Gastrocnemius medialis (tissue), 4 donors: ENCODE measurements at regions not wholly inside any gene's neighbourhood (a gene's known extent, or its start where the extent isn't known, plus 50 kb on each side); places are given as distances from the start of the nearest gene placed in this dataset.

ENCODE experiments used
- CTCF ChIP-seq, 5 experiments: fragments of 450-650 bp in 3 of 5; fragments of 200-600 bp in 2 of 5; sonication (generic) in 2 of 5; IDR thresholded peaks in 4 of 5; conservative IDR thresholded peaks in 1 of 5; 1 replicate in 4 of 5; 2 replicates in 1 of 5; pipeline ENCODE4 v1.5.1; 2016 to 2019; ENCODE audit warnings: antibody characterized with exemption in 5 of 5, mild to moderate bottlenecking in 3 of 5, moderate library complexity in 3 of 5
- POLR2A ChIP-seq, 2 donors: fragments of 450-650 bp; IDR thresholded peaks; one replicate each; pipeline ENCODE4 v1.6.1; 2017; ENCODE audit warnings: antibody characterized with exemption in 2 of 2, mild to moderate bottlenecking in 2 of 2, moderate library complexity in 2 of 2

- TF ChIP-seq POLR2A (IDR thresholded peaks at IDR 0.05) (no peak), CTCF (IDR thresholded peaks at IDR 0.05 in 4 of 5, conservative IDR thresholded peaks at IDR 0.05 in 1 of 5) (no peak)
Measured at GRCh38 chr1:215399787-215400186, 167.3 kb upstream of the KCTD3 start.
